OCI-LY7 (cell line): ENCODE measurements at regions not wholly inside any gene's neighbourhood (a gene's known extent, or its start where the extent isn't known, plus 50 kb on each side); places are given as distances from the start of the nearest gene placed in this dataset.

Experiments used
- EZH2phosphoT487 ChIP-seq: fragments of 200-600 bp; sonication (generic); IDR thresholded peaks from 2 replicates; pipeline ENCODE4 v1.6.1; 2018; ENCODE audit warnings: low read depth, borderline replicate concordance, mild to moderate bottlenecking, mixed run types, antibody characterized with exemption, low read length, moderate library complexity, mixed read lengths
- TF ChIP-seq, protein P1 (sequence below): fragments of 200-600 bp; sonication (generic); conservative IDR thresholded peaks from 2 replicates; pipeline ENCODE4 v1.5.1; 2014; ENCODE audit warnings: mild to moderate bottlenecking, antibody characterized with exemption, low read length, moderate library complexity, mixed read lengths

GRCh38 chr3:30155755-30156154 lies 450.6 kb upstream of the TGFBR2 start:
- TF ChIP-seq, protein P1, sequence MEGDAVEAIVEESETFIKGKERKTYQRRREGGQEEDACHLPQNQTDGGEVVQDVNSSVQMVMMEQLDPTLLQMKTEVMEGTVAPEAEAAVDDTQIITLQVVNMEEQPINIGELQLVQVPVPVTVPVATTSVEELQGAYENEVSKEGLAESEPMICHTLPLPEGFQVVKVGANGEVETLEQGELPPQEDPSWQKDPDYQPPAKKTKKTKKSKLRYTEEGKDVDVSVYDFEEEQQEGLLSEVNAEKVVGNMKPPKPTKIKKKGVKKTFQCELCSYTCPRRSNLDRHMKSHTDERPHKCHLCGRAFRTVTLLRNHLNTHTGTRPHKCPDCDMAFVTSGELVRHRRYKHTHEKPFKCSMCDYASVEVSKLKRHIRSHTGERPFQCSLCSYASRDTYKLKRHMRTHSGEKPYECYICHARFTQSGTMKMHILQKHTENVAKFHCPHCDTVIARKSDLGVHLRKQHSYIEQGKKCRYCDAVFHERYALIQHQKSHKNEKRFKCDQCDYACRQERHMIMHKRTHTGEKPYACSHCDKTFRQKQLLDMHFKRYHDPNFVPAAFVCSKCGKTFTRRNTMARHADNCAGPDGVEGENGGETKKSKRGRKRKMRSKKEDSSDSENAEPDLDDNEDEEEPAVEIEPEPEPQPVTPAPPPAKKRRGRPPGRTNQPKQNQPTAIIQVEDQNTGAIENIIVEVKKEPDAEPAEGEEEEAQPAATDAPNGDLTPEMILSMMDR, result no peak
- no peak for TF ChIP-seq EZH2phosphoT487
